Forelimb muscle (tissue), 1 donor: ENCODE measurements at regions not wholly inside any gene's neighbourhood (a gene's known extent, or its start where the extent isn't known, plus 50 kb on each side); places are given as distances from the start of the nearest gene placed in this dataset.

Experiments used
- DNase-seq: peaks from one replicate; pipeline ENCODE4 v3.0.0-alpha.2; 2013; ENCODE audit warnings: low read depth

- DNase-seq = no peak
Measured at GRCh38 chr14:26395726-26396125, 202.1 kb downstream of the NOVA1 start.

GRCh38 chr14:26394150-26394810 is 203.6 kb downstream of the NOVA1 start:
- no peak for DNase-seq

GRCh38 chr14:26392498-26392897 is 205.3 kb downstream of the NOVA1 start:
- DNase-seq = no peak

GRCh38 chr14:26389646-26390508 is 208.0 kb downstream of the NOVA1 start:
- no peak for DNase-seq

GRCh38 chr14:26385310-26385709 is 212.5 kb downstream of the NOVA1 start:
- DNase-seq = no peak

- DNase-seq = no peak
Measured at GRCh38 chr14:26382901-26383685, 214.7 kb downstream of the NOVA1 start.

- no peak for DNase-seq
Measured at GRCh38 chr14:26381405-26381804, 216.4 kb downstream of the NOVA1 start.

- DNase-seq = no peak
Measured at GRCh38 chr14:26380637-26381036, 217.2 kb downstream of the NOVA1 start.

GRCh38 chr14:26379951-26380350 is 217.9 kb downstream of the NOVA1 start:
- DNase-seq = no peak

GRCh38 chr14:26377150-26377549 is 220.7 kb downstream of the NOVA1 start:
- no peak for DNase-seq

- no peak for DNase-seq
Measured at GRCh38 chr14:26370115-26370514, 227.7 kb downstream of the NOVA1 start.

GRCh38 chr14:26363689-26364088 is 234.1 kb downstream of the NOVA1 start:
- DNase-seq = no peak

- peak; percentile 29 for DNase-seq
Measured at GRCh38 chr14:26344596-26344995, 253.2 kb downstream of the NOVA1 start.

GRCh38 chr14:26339381-26339780 is 258.5 kb downstream of the NOVA1 start:
- no peak for DNase-seq

GRCh38 chr14:26338231-26338630 is 259.6 kb downstream of the NOVA1 start:
- no peak for DNase-seq

GRCh38 chr14:26334288-26334687 is 263.5 kb downstream of the NOVA1 start:
- no peak for DNase-seq

- DNase-seq = no peak
Measured at GRCh38 chr14:26332966-26333365, 264.9 kb downstream of the NOVA1 start.

GRCh38 chr14:26330982-26331381 is 266.9 kb downstream of the NOVA1 start:
- no peak for DNase-seq

- DNase-seq = no peak
Measured at GRCh38 chr14:26328791-26329190, 269.0 kb downstream of the NOVA1 start.

- DNase-seq = no peak
Measured at GRCh38 chr14:26323869-26324268, 274.0 kb downstream of the NOVA1 start.

GRCh38 chr14:26320886-26321285 is 276.9 kb downstream of the NOVA1 start:
- no peak for DNase-seq

- DNase-seq = no peak
Measured at GRCh38 chr14:26319139-26319864, 278.5 kb downstream of the NOVA1 start.
